Panc1 (cell line): ENCODE measurements at regions not wholly inside any gene's neighbourhood (a gene's known extent, or its start where the extent isn't known, plus 50 kb on each side); places are given as distances from the start of the nearest gene placed in this dataset.

ENCODE experiments used
- ATAC-seq: fragments of 200-7000 bp; cut with Tn5 transposase; 2 replicates; pipeline ENCODE4 v1.9.1; 2020; ENCODE audit warnings: mild to moderate bottlenecking, moderate library complexity
- BruUV-seq: library from RNA; stranded (reverse); fragments of 400-500 nt; replicated peaks from 2 replicates; lab custom pipeline; 2021; lab: Mats Ljungman, UMichigan
- CTCF ChIA-PET: fragments of 300-600 bp; sonication (Branson Sonifier 250); formaldehyde crosslinking; loops from one replicate; lab custom pipeline; 2022; ENCODE audit warnings: antibody characterized with exemption; lab: Charles Lee
- POLR2A ChIA-PET: fragments of 300-600 bp; sonication (Branson Sonifier 250); formaldehyde crosslinking; loops from one replicate; lab custom pipeline; 2022; ENCODE audit warnings: antibody characterized with exemption; lab: Charles Lee
- DNase-seq: peaks from one replicate; pipeline ENCODE4 v3.0.0-alpha.2; 2010; ENCODE audit warnings: low read depth, low spot score
- H3K27ac ChIP-seq: 2 replicates; pipeline ENCODE4 v1.5.1; 2011; ENCODE audit warnings: mild to moderate bottlenecking, low read length, inconsistent platforms
- H3K27me3 ChIP-seq: fragments of 200-500 bp; sonication (Bioruptor generic); 2 replicates; pipeline ENCODE4 v1.6.0; 2014; ENCODE audit warnings: low read length, inconsistent platforms; ENCODE audit not compliant: control insufficient read depth, insufficient read depth
- H3K36me3 ChIP-seq: fragments of 200-500 bp; sonication (Bioruptor generic); 2 replicates; pipeline ENCODE4 v1.5.1; 2014; ENCODE audit warnings: inconsistent platforms, mild to moderate bottlenecking, low read length, moderate library complexity; ENCODE audit not compliant: control insufficient read depth, insufficient read depth
- H3K4me1 ChIP-seq: 2 replicates; pipeline ENCODE4 v1.5.1; 2011; ENCODE audit warnings: inconsistent platforms, mild to moderate bottlenecking, low read length, moderate library complexity; ENCODE audit not compliant: control insufficient read depth, insufficient read depth
- H3K4me3 ChIP-seq, 2 experiments: 2 replicates each; pipeline ENCODE4 v1.5.1; 2011 to 2012; ENCODE audit warnings: low read depth in 2 of 2, low read length in 2 of 2, mild to moderate bottlenecking in 2 of 2, inconsistent platforms in 1 of 2, moderate library complexity in 1 of 2
- H3K9me3 ChIP-seq: fragments of 200-500 bp; sonication (Bioruptor generic); 2 replicates; pipeline ENCODE4 v1.5.1; 2014; ENCODE audit warnings: low read depth, mild to moderate bottlenecking, inconsistent platforms, low read length, moderate library complexity; ENCODE audit not compliant: control insufficient read depth, insufficient read depth
- POLR2AphosphoS5 ChIP-seq: IDR thresholded peaks from 2 replicates; pipeline ENCODE4 v1.6.1; 2012; ENCODE audit warnings: mild to moderate bottlenecking, low read depth, low read length, moderate library complexity
- SIN3A ChIP-seq: IDR thresholded peaks from 2 replicates; pipeline ENCODE4 v1.6.1; 2012; ENCODE audit warnings: low read depth, mild to moderate bottlenecking, low read length, moderate library complexity, borderline replicate concordance; ENCODE audit not compliant: insufficient read depth
- TCF7L2 ChIP-seq: IDR thresholded peaks from 2 replicates; pipeline ENCODE4 v1.6.1; 2011; ENCODE audit warnings: mild to moderate bottlenecking, low read depth, low read length, inconsistent platforms
- in situ Hi-C: cut with HindIII; loops from 2 replicates; pipeline ENCODE4 v1.10.0; 2016; ENCODE audit warnings: low sequenced_read_pairs, low pct_unique_long_range_greater_than_20kb
- intact Hi-C: fragments of 100-400 bp; cut with micrococcal nuclease; formaldehyde crosslinking; loops from one replicate; pipeline ENCODE4 v1.10.0; 2022; ENCODE audit not compliant: unreplicated experiment
- TF ChIP-seq, protein P1 (sequence below), 2 experiments: IDR thresholded peaks; 2 replicates each; pipeline ENCODE4 v1.6.1; 2011 to 2012; ENCODE audit warnings: low read depth in 2 of 2, control low read depth in 1 of 2, low read length in 1 of 2, mild to moderate bottlenecking in 1 of 2, moderate library complexity in 1 of 2; ENCODE audit not compliant: insufficient read depth in 1 of 2
- TF ChIP-seq, protein P2 (sequence below): fragments of 450-650 bp; IDR thresholded peaks from 2 replicates; pipeline ENCODE4 v1.5.1; 2017; ENCODE audit warnings: mild to moderate bottlenecking

DNA sequence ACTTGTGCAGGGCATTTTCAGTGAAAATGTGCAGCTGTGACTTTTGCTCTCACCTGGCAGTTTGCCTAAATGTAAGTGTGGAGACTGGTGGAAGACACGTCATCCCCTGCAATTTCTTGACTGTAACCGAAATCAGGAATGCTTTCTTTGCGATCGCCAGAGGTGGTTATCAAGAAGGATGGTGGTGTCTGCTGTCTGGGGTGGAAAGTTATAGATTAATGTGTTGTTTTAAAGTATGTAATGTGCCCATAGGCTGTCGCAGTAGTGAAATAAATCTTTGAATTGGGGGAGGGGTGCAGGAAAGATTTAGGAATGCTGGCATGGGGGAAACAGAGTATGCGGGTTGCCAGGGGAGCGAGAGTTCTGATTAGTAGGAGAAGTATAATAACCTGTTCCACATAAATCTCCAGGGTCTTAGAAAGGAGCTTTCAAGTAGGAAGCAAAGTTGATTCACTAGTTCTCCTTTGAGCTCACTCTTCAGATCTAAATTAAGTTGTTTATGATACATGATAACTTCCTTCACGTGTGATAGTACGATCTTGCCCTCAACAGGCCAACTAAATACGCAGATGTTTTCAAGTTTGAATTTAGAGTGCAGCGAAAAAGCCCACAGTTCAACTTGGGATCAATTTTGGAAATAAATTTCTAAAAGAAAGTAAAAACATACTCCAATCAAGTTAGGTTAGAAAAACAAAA lies 1520.0 kb upstream of the SLC10A2 start:
- Histone ChIP-seq H3K4me1 (no peaks in the 10 kb centered on the region), H3K9me3 (no peaks in the 10 kb centered on the region), H3K36me3 (no peaks in the 10 kb centered on the region), H3K27ac (no peak overlapping the region), H3K27me3 (no peaks in the 10 kb centered on the region), H3K4me3 (peak overlapping the region in 1 of 2 experiments; percentile 21; a peak in 3 of 4 replicates)
- ATAC-seq (0 out of 2 replicates have a peak, but pooled peaks have one; percentile 51), DNase-seq (peak; percentile 5)
- TF ChIP-seq POLR2AphosphoS5 (no peak), TCF7L2 (no peak), SIN3A (no peak)
- TF ChIP-seq, protein P1, sequence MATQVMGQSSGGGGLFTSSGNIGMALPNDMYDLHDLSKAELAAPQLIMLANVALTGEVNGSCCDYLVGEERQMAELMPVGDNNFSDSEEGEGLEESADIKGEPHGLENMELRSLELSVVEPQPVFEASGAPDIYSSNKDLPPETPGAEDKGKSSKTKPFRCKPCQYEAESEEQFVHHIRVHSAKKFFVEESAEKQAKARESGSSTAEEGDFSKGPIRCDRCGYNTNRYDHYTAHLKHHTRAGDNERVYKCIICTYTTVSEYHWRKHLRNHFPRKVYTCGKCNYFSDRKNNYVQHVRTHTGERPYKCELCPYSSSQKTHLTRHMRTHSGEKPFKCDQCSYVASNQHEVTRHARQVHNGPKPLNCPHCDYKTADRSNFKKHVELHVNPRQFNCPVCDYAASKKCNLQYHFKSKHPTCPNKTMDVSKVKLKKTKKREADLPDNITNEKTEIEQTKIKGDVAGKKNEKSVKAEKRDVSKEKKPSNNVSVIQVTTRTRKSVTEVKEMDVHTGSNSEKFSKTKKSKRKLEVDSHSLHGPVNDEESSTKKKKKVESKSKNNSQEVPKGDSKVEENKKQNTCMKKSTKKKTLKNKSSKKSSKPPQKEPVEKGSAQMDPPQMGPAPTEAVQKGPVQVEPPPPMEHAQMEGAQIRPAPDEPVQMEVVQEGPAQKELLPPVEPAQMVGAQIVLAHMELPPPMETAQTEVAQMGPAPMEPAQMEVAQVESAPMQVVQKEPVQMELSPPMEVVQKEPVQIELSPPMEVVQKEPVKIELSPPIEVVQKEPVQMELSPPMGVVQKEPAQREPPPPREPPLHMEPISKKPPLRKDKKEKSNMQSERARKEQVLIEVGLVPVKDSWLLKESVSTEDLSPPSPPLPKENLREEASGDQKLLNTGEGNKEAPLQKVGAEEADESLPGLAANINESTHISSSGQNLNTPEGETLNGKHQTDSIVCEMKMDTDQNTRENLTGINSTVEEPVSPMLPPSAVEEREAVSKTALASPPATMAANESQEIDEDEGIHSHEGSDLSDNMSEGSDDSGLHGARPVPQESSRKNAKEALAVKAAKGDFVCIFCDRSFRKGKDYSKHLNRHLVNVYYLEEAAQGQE (IDR thresholded peaks at IDR 0.05; ENCODE audit: insufficient read depth in 1 of 2, low read depth in 2 of 2, low read length in 1 of 2), result no peak
- TF ChIP-seq, protein P2, sequence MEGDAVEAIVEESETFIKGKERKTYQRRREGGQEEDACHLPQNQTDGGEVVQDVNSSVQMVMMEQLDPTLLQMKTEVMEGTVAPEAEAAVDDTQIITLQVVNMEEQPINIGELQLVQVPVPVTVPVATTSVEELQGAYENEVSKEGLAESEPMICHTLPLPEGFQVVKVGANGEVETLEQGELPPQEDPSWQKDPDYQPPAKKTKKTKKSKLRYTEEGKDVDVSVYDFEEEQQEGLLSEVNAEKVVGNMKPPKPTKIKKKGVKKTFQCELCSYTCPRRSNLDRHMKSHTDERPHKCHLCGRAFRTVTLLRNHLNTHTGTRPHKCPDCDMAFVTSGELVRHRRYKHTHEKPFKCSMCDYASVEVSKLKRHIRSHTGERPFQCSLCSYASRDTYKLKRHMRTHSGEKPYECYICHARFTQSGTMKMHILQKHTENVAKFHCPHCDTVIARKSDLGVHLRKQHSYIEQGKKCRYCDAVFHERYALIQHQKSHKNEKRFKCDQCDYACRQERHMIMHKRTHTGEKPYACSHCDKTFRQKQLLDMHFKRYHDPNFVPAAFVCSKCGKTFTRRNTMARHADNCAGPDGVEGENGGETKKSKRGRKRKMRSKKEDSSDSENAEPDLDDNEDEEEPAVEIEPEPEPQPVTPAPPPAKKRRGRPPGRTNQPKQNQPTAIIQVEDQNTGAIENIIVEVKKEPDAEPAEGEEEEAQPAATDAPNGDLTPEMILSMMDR, result no peak
- intact Hi-C loops (no loop called here), in situ Hi-C loops (no loop called here)
- CTCF ChIA-PET, result no interaction called here
- POLR2A ChIA-PET, result no interaction called here
- no TSS peak for BruUV-seq

DNA sequence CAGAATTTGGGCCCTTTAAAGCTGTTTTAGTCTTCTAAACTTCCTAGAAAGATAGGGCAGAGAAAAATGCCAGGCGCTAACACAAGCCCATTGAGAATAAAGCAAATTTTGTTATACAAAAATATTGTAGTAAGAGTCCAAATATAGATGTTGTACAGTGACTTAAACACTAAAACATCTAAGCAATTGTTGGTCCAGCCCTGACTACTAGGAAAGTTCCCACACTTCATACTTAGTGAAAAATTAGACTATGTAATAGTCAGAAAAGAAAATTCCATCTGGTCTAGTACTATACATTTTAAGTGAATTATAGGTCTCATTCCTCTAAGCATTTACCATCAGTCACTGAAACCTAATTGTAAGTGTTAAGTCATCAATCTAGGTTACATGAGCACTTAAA lies 1518.3 kb upstream of the SLC10A2 start:
- Histone ChIP-seq H3K27ac (no peak overlapping the region), H3K36me3 (no peaks in the 10 kb centered on the region), H3K9me3 (no peaks in the 10 kb centered on the region), H3K4me1 (no peaks in the 10 kb centered on the region), H3K27me3 (no peaks in the 10 kb centered on the region), H3K4me3 (no peak overlapping the region)
- ChIA-PET CTCF (no interaction called here), POLR2A (no interaction called here)
- TF ChIP-seq SIN3A, result no peak
- no peak for TF ChIP-seq POLR2AphosphoS5
- no peak for TF ChIP-seq TCF7L2
- TF ChIP-seq, protein P2, result no peak
- TF ChIP-seq, protein P1 (IDR thresholded peaks at IDR 0.05; ENCODE audit: insufficient read depth in 1 of 2, low read depth in 2 of 2, low read length in 1 of 2), result no peak
- DNase-seq (no peak), ATAC-seq (no peak)
- BruUV-seq, result no TSS peak
- in situ Hi-C loops (no loop called here), intact Hi-C loops (no loop called here)
